GM23338 (cell line): ENCODE measurements at regions not wholly inside any gene's neighbourhood (a gene's known extent, or its start where the extent isn't known, plus 50 kb on each side); places are given as distances from the start of the nearest gene placed in this dataset.

Experiments
- ATAC-seq: fragments of 200-7000 bp; cut with Tn5 transposase; 3 replicates; pipeline ENCODE4 v1.9.1; 2020
- DNase-seq: peaks from one replicate; pipeline ENCODE4 v3.0.0-alpha.2; 2015; ENCODE audit warnings: low spot score
- H2AFZ ChIP-seq: fragments of 200-600 bp; sonication (generic); 2 replicates; pipeline ENCODE4 v1.8.0; 2016; ENCODE audit warnings: antibody characterized with exemption, mild to moderate bottlenecking, moderate library complexity
- H3F3A ChIP-seq: fragments of 200-600 bp; sonication (generic); replicated peaks from 2 replicates; pipeline ENCODE4 v1.8.0; 2017; ENCODE audit warnings: antibody characterized with exemption, mixed run types, low read depth
- H3K27ac ChIP-seq: fragments of 200-600 bp; sonication (generic); 2 replicates; pipeline ENCODE4 v1.6.1; 2016; ENCODE audit warnings: low read depth
- H3K27me3 ChIP-seq: fragments of 200-600 bp; sonication (generic); 2 replicates; pipeline ENCODE4 v1.8.0; 2016; ENCODE audit warnings: mild to moderate bottlenecking, mixed run types, moderate library complexity; ENCODE audit not compliant: insufficient read depth
- H3K36me3 ChIP-seq: fragments of 200-600 bp; sonication (generic); 2 replicates; pipeline ENCODE4 v1.8.0; 2016; ENCODE audit warnings: mild to moderate bottlenecking; ENCODE audit not compliant: insufficient read depth
- H3K4me1 ChIP-seq: fragments of 200-600 bp; sonication (generic); 2 replicates; pipeline ENCODE4 v1.8.0; 2016; ENCODE audit warnings: mild to moderate bottlenecking, moderate library complexity; ENCODE audit not compliant: insufficient read depth
- H3K4me2 ChIP-seq: fragments of 200-600 bp; sonication (generic); 2 replicates; pipeline ENCODE4 v1.7.1; 2017; ENCODE audit warnings: mixed run types
- H3K4me3 ChIP-seq: fragments of 200-600 bp; sonication (generic); 2 replicates; pipeline ENCODE4 v1.6.1; 2016; ENCODE audit warnings: mixed run types
- H3K79me2 ChIP-seq: fragments of 200-600 bp; sonication (generic); replicated peaks from 2 replicates; pipeline ENCODE4 v1.8.0; 2017; ENCODE audit warnings: mild to moderate bottlenecking; ENCODE audit not compliant: insufficient read depth
- H3K9me2 ChIP-seq: fragments of 200-600 bp; sonication (generic); 2 replicates; pipeline ENCODE4 v1.8.0; 2017; ENCODE audit not compliant: insufficient read depth
- H4K20me1 ChIP-seq: fragments of 200-600 bp; sonication (generic); replicated peaks from 2 replicates; pipeline ENCODE4 v1.8.0; 2017; ENCODE audit warnings: mild to moderate bottlenecking; ENCODE audit not compliant: insufficient read depth
- H3K27ac Mint-ChIP-seq: 2 replicates; pipeline ENCODE4 v1.8.0; 2020; ENCODE audit warnings: inconsistent platforms, mild to moderate bottlenecking, moderate library complexity, mixed read lengths
- H3K27me3 Mint-ChIP-seq: 3 replicates; pipeline ENCODE4 v1.8.0; 2022; ENCODE audit warnings: low read depth, mild to moderate bottlenecking, moderate library complexity, mixed read lengths, inconsistent platforms; ENCODE audit not compliant: insufficient read depth, poor library complexity
- H3K36me3 Mint-ChIP-seq: 3 replicates; pipeline ENCODE4 v1.8.0; 2021; ENCODE audit warnings: low read depth, mild to moderate bottlenecking, inconsistent platforms, moderate library complexity, mixed read lengths
- H3K4me1 Mint-ChIP-seq: 3 replicates; pipeline ENCODE4 v1.8.0; 2020; ENCODE audit warnings: mild to moderate bottlenecking, inconsistent platforms, mixed read lengths
- H3K4me3 Mint-ChIP-seq: 3 replicates; pipeline ENCODE4 v1.8.0; 2021; ENCODE audit warnings: moderate library complexity, mild to moderate bottlenecking, inconsistent platforms, mixed read lengths
- H3K9me3 Mint-ChIP-seq: 3 replicates; pipeline ENCODE4 v1.8.0; 2020; ENCODE audit warnings: moderate library complexity, mild to moderate bottlenecking, inconsistent platforms, mixed read lengths
- CREB1 ChIP-seq: fragments of 250-450 bp; sonication (Bioruptor Pico); IDR thresholded peaks from 2 replicates; pipeline ENCODE4 v1.5.0; 2020; ENCODE audit warnings: low read depth, mild to moderate bottlenecking, moderate library complexity
- CTCF ChIP-seq, 2 experiments: fragments of 200-600 bp in 1 of 2; sonication (generic) in 1 of 2; conservative IDR thresholded peaks; 2 replicates each; pipeline versions ENCODE4 v1.5.1 to v1.6.1; 2016 to 2017; ENCODE audit warnings: antibody characterized with exemption in 2 of 2, low read depth in 2 of 2, mild to moderate bottlenecking in 2 of 2, moderate library complexity in 1 of 2
- EZH2 ChIP-seq: fragments of 200-600 bp; sonication (generic); IDR thresholded peaks from one replicate; pipeline ENCODE4 v1.8.0; 2017; ENCODE audit warnings: antibody characterized with exemption, mild to moderate bottlenecking, low read depth; ENCODE audit not compliant: unreplicated experiment
- EZH2phosphoT487 ChIP-seq: fragments of 200-600 bp; sonication (generic); IDR thresholded peaks from one replicate; pipeline ENCODE4 v1.8.1; 2018; ENCODE audit warnings: antibody characterized with exemption; ENCODE audit not compliant: unreplicated experiment
- JUNB ChIP-seq: IDR thresholded peaks from one replicate; pipeline ENCODE4 v1.6.1; 2016; ENCODE audit warnings: antibody characterized with exemption; ENCODE audit not compliant: unreplicated experiment
- NANOG ChIP-seq: IDR thresholded peaks from 2 replicates; pipeline ENCODE4 v1.6.1; 2016; ENCODE audit warnings: antibody characterized with exemption, borderline replicate concordance
- POLR2AphosphoS5 ChIP-seq: IDR thresholded peaks from 2 replicates; pipeline ENCODE4 v1.6.1; 2016; ENCODE audit warnings: antibody characterized with exemption, low read depth
- STAT1 ChIP-seq: IDR thresholded peaks from one replicate; pipeline ENCODE4 v1.6.1; 2016; ENCODE audit warnings: antibody characterized with exemption; ENCODE audit not compliant: unreplicated experiment
- ZNF114 ChIP-seq: fragments of 250-450 bp; sonication (Bioruptor Pico); IDR thresholded peaks from 2 replicates; pipeline ENCODE4 v1.5.0; 2020; ENCODE audit warnings: mild to moderate bottlenecking, moderate library complexity
- ZNF331 ChIP-seq: fragments of 250-450 bp; sonication (Bioruptor Pico); IDR thresholded peaks from 2 replicates; pipeline ENCODE4 v1.5.0; 2020; ENCODE audit warnings: low read depth, mild to moderate bottlenecking, moderate library complexity
- ZNF462 ChIP-seq: fragments of 250-450 bp; sonication (Bioruptor Pico); IDR thresholded peaks from 2 replicates; pipeline ENCODE4 v1.5.0; 2020; ENCODE audit warnings: mild to moderate bottlenecking, moderate library complexity
- TF ChIP-seq, protein P1 (sequence below): IDR thresholded peaks from 2 replicates; pipeline ENCODE4 v1.6.1; 2016; ENCODE audit warnings: antibody characterized with exemption

- 0 out of 2 replicates have a peak, but pooled peaks cover 4% of the 10 kb centered on the region for H3K9me2 ChIP-seq
- no peak overlapping the region for H3K27ac ChIP-seq
- no peak overlapping the region for H3K4me3 Mint-ChIP-seq
- H3K36me3 Mint-ChIP-seq: no peaks in the 10 kb centered on the region
- H3K9me3 Mint-ChIP-seq: no peaks in the 10 kb centered on the region
- H3K4me2 ChIP-seq: no peak overlapping the region
- DNase-seq (no peak), ATAC-seq (no peak)
- peaks cover 7% of the 10 kb centered on the region; the same call in 1 of the 2 replicates for H3K4me1 ChIP-seq
- TF ChIP-seq STAT1: no peak
- H4K20me1 ChIP-seq: no peaks in the 10 kb centered on the region
- no peak overlapping the region; the same call in 1 of the 2 replicates for H3K27ac Mint-ChIP-seq
- H3K27me3 Mint-ChIP-seq: peaks cover 3% of the 10 kb centered on the region
- no peaks in the 10 kb centered on the region for H3K36me3 ChIP-seq
- no peaks in the 10 kb centered on the region for H3K27me3 ChIP-seq
- no peak overlapping the region for H3K4me3 ChIP-seq
- no peak overlapping the region for H2AFZ ChIP-seq
- H3K79me2 ChIP-seq: no peaks in the 10 kb centered on the region
- H3F3A ChIP-seq: no peaks in the 10 kb centered on the region
- H3K4me1 Mint-ChIP-seq: peaks cover 11% of the 10 kb centered on the region; the same call in 2 of the 3 replicates
Observed at GRCh38 chr4:111066447-111066846, 443.6 kb upstream of the PITX2 start.

DNA sequence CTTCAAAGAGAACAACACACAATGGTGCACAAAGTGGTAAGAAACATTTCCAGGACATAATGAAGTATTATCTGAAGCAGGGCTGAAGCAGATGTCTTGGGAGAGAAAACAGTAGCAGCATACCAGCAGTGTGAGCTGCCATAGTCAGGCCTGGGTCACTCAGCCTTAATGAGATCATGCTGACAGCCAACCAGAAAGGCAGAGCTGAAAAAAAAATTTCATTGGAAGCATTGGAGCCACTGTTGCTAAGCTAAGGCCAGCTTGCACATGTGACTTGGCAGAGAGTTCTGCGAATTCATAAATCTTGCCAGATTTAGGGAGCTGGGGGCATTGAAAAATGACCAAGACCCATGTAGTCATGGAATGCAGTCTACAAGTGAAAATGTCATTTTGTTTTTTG is 444.0 kb upstream of the PITX2 start:
- Histone ChIP-seq H3K4me1 (peaks cover 7% of the 10 kb centered on the region; the same call in 1 of the 2 replicates), H3K36me3 (no peaks in the 10 kb centered on the region), H3K27ac (no peak overlapping the region), H3K79me2 (no peaks in the 10 kb centered on the region), H2AFZ (no peak overlapping the region), H3F3A (no peaks in the 10 kb centered on the region), H3K4me2 (no peak overlapping the region), H3K4me3 (no peak overlapping the region), H3K27me3 (no peaks in the 10 kb centered on the region), H4K20me1 (no peaks in the 10 kb centered on the region), H3K9me2 (0 out of 2 replicates have a peak, but pooled peaks cover 4% of the 10 kb centered on the region)
- Mint-ChIP-seq H3K27ac (no peak overlapping the region; the same call in 1 of the 2 replicates), H3K9me3 (no peaks in the 10 kb centered on the region), H3K4me1 (peaks cover 11% of the 10 kb centered on the region; the same call in 2 of the 3 replicates), H3K4me3 (no peak overlapping the region), H3K36me3 (no peaks in the 10 kb centered on the region), H3K27me3 (peaks cover 3% of the 10 kb centered on the region)
- DNase-seq: no peak
- no peak for ATAC-seq
- TF ChIP-seq, protein P1, sequence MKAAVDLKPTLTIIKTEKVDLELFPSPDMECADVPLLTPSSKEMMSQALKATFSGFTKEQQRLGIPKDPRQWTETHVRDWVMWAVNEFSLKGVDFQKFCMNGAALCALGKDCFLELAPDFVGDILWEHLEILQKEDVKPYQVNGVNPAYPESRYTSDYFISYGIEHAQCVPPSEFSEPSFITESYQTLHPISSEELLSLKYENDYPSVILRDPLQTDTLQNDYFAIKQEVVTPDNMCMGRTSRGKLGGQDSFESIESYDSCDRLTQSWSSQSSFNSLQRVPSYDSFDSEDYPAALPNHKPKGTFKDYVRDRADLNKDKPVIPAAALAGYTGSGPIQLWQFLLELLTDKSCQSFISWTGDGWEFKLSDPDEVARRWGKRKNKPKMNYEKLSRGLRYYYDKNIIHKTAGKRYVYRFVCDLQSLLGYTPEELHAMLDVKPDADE: no peak
- no peak for TF ChIP-seq NANOG
- no peak for TF ChIP-seq EZH2phosphoT487
- no peak for TF ChIP-seq CREB1 (CRISPR knock-in tag)
- TF ChIP-seq JUNB: no peak
- TF ChIP-seq POLR2AphosphoS5: no peak
- no peak for TF ChIP-seq STAT1
- TF ChIP-seq CTCF (conservative IDR thresholded peaks at IDR 0.05; ENCODE audit: low read depth in 2 of 2): no peak
- no peak for TF ChIP-seq ZNF331 (CRISPR knock-in tag)
- TF ChIP-seq ZNF462 (CRISPR knock-in tag): no peak
- no peak for TF ChIP-seq EZH2
- no peak for TF ChIP-seq ZNF114 (CRISPR knock-in tag)
